COR-L47 (cell line): ENCODE measurements at regions not wholly inside any gene's neighbourhood (a gene's known extent, or its start where the extent isn't known, plus 50 kb on each side); places are given as distances from the start of the nearest gene placed in this dataset.
A peak's percentile ranks its signal among the peaks of the same experiment; 100 is the strongest.

ENCODE experiments used
- DNase-seq: peaks from one replicate; lab custom pipeline; 2025; lab: John Stamatoyannopoulos, UW

GRCh38 chr2:22604136-22604535 is 780.8 kb upstream of the KLHL29 start:
- DNase-seq: no peak

- no peak for DNase-seq
These were observed 768.9 kb upstream of the KLHL29 start for GRCh38 chr2:22616031-22616430.

GRCh38 chr2:22623620-22624019 is 761.4 kb upstream of the KLHL29 start:
- DNase-seq: no peak

GRCh38 chr2:22626621-22627020 is 758.4 kb upstream of the KLHL29 start:
- no peak for DNase-seq

GRCh38 chr2:22628221-22628620 is 756.8 kb upstream of the KLHL29 start:
- no peak for DNase-seq

- DNase-seq: no peak
These were observed 756.1 kb upstream of the KLHL29 start for GRCh38 chr2:22628906-22629305.

- DNase-seq: no peak
These were observed 750.8 kb upstream of the KLHL29 start for GRCh38 chr2:22634167-22634566.

- DNase-seq: no peak
These were observed 728.6 kb upstream of the KLHL29 start for GRCh38 chr2:22656426-22656825.

- DNase-seq: no peak
These were observed 711.5 kb upstream of the KLHL29 start for GRCh38 chr2:22673529-22673928.

- DNase-seq: no peak
These were observed 701.1 kb upstream of the KLHL29 start for GRCh38 chr2:22683914-22684313.

GRCh38 chr2:22690096-22690495 is 694.9 kb upstream of the KLHL29 start:
- peak; percentile 17 for DNase-seq

GRCh38 chr2:22691666-22692065 is 693.3 kb upstream of the KLHL29 start:
- no peak for DNase-seq

GRCh38 chr2:22692746-22693145 is 692.2 kb upstream of the KLHL29 start:
- DNase-seq: no peak

- DNase-seq: no peak
These were observed 690.7 kb upstream of the KLHL29 start for GRCh38 chr2:22694300-22694699.

- no peak for DNase-seq
These were observed 690.1 kb upstream of the KLHL29 start for GRCh38 chr2:22694856-22695255.

GRCh38 chr2:22697054-22697788 is 687.8 kb upstream of the KLHL29 start:
- DNase-seq: no peak

GRCh38 chr2:22701561-22702160 is 683.3 kb upstream of the KLHL29 start:
- DNase-seq: no peak

GRCh38 chr2:22703286-22703920 is 681.6 kb upstream of the KLHL29 start:
- no peak for DNase-seq

- DNase-seq: no peak
These were observed 665.6 kb upstream of the KLHL29 start for GRCh38 chr2:22719396-22719795.

GRCh38 chr2:22729466-22729865 is 655.5 kb upstream of the KLHL29 start:
- DNase-seq: no peak

GRCh38 chr2:22734373-22735045 is 650.5 kb upstream of the KLHL29 start:
- no peak for DNase-seq

GRCh38 chr2:22737144-22737543 is 647.8 kb upstream of the KLHL29 start:
- no peak for DNase-seq

- DNase-seq: no peak
These were observed 643.8 kb upstream of the KLHL29 start for GRCh38 chr2:22741216-22741615.
